Skeletal muscle satellite cell (primary cell): ENCODE measurements at regions not wholly inside any gene's neighbourhood (a gene's known extent, or its start where the extent isn't known, plus 50 kb on each side); places are given as distances from the start of the nearest gene placed in this dataset.
"Not testable (repeated sequence)": the region's sequence is repeated elsewhere in the genome, so short reads cannot be mapped to it uniquely, and the experiment has no call there.

Experiments used
- H3K27me3 ChIP-seq: 2 replicates; pipeline ENCODE4 v1.7.0; 2013; ENCODE audit warnings: low read length; ENCODE audit not compliant: control insufficient read depth, insufficient read depth
- H3K36me3 ChIP-seq: 2 replicates; pipeline ENCODE4 v1.7.0; 2013; ENCODE audit warnings: mild to moderate bottlenecking, control low read depth, low read length; ENCODE audit not compliant: insufficient read depth
- H3K4me1 ChIP-seq: 2 replicates; pipeline ENCODE4 v1.7.0; 2013; ENCODE audit warnings: low read length; ENCODE audit not compliant: control insufficient read depth, insufficient read depth
- H3K4me2 ChIP-seq: 2 replicates; pipeline ENCODE4 v1.7.0; 2013; ENCODE audit warnings: mild to moderate bottlenecking, low read length
- H3K4me3 ChIP-seq: 2 replicates; pipeline ENCODE4 v1.7.0; 2013; ENCODE audit warnings: low read length
- H3K9ac ChIP-seq: 2 replicates; pipeline ENCODE4 v1.7.0; 2013; ENCODE audit warnings: mild to moderate bottlenecking, low read depth, low read length, moderate library complexity
- H3K9me3 ChIP-seq: replicated peaks from 2 replicates; pipeline ENCODE4 v1.7.0; 2013; ENCODE audit warnings: mild to moderate bottlenecking, control low read depth, low read length

DNA sequence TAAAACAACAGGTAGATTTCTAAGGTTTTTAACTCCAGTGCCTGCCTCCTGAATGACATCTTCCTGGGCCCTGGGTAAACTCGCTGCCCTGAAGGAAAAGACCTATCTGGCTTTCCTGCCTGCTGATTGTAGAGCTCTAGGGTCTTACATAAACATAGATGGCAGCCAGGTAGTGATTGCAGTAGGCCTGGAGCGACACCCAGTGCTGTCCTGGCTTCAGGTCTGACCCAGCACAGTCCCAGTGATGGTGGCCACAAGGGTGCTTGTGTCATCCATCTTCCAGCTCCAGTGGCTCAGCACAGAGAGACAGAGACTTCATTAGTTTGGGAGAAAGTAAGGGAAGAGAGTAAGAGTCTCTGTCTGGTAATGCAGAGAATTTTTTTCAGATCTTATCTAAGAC is 542.9 kb upstream of the IMPG1 start:
- Histone ChIP-seq H3K4me1 (no peaks in the 10 kb centered on the region), H3K9me3 (no peaks in the 10 kb centered on the region), H3K36me3 (no peaks in the 10 kb centered on the region), H3K27me3 (no peaks in the 10 kb centered on the region), H3K9ac (no peak overlapping the region), H3K4me3 (no peak overlapping the region), H3K4me2 (no peak overlapping the region)

GRCh38 chr6:76612954-76613353 is 540.5 kb upstream of the IMPG1 start:
- H3K9ac ChIP-seq = no peak overlapping the region
- H3K36me3 ChIP-seq = no peaks in the 10 kb centered on the region
- peaks cover 7% of the 10 kb centered on the region for H3K9me3 ChIP-seq
- H3K4me3 ChIP-seq = no peak overlapping the region
- no peaks in the 10 kb centered on the region for H3K27me3 ChIP-seq
- no peaks in the 10 kb centered on the region for H3K4me1 ChIP-seq
- H3K4me2 ChIP-seq = no peak overlapping the region

GRCh38 chr6:76609160-76609559 is 536.7 kb upstream of the IMPG1 start:
- Histone ChIP-seq H3K9ac (no peak overlapping the region), H3K9me3 (peaks cover 7% of the 10 kb centered on the region), H3K4me3 (no peak overlapping the region), H3K4me1 (no peaks in the 10 kb centered on the region), H3K36me3 (no peaks in the 10 kb centered on the region), H3K27me3 (no peaks in the 10 kb centered on the region), H3K4me2 (no peak overlapping the region)

- Histone ChIP-seq H3K9ac (no peak overlapping the region), H3K36me3 (no peaks in the 10 kb centered on the region), H3K4me2 (no peak overlapping the region), H3K4me3 (no peak overlapping the region), H3K9me3 (no peaks in the 10 kb centered on the region), H3K27me3 (no peaks in the 10 kb centered on the region), H3K4me1 (no peaks in the 10 kb centered on the region)
Observed at GRCh38 chr6:76594109-76594508, 521.6 kb upstream of the IMPG1 start.

- Histone ChIP-seq H3K4me3 (no peak overlapping the region), H3K9ac (no peak overlapping the region), H3K4me1 (no peaks in the 10 kb centered on the region), H3K9me3 (no peaks in the 10 kb centered on the region), H3K4me2 (no peak overlapping the region), H3K36me3 (no peaks in the 10 kb centered on the region), H3K27me3 (no peaks in the 10 kb centered on the region)
Observed at GRCh38 chr6:76593668-76594067, 521.2 kb upstream of the IMPG1 start.

DNA sequence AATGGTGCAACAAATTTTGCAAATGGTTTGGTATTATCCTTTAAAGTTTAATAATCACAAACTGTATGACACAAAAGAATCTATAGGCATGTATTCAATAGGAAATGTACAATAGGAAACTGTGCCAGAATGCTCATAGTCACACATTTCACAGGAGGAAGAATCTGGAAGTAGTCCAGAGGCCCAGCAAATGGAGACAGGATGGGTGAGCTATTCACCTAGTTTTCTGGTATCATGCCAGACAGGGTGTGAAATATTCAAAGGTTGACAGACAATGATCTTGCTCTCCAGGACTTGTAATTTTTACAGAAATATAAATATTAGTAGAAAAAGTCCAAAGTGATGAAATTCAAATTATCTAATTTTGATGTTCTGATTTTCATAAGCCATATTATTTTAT is 520.1 kb upstream of the IMPG1 start:
- H3K27me3 ChIP-seq = no peaks in the 10 kb centered on the region
- H3K36me3 ChIP-seq = no peaks in the 10 kb centered on the region
- no peak overlapping the region for H3K9ac ChIP-seq
- H3K4me2 ChIP-seq = no peak overlapping the region
- no peaks in the 10 kb centered on the region for H3K4me1 ChIP-seq
- H3K4me3 ChIP-seq = no peak overlapping the region
- no peaks in the 10 kb centered on the region for H3K9me3 ChIP-seq

DNA sequence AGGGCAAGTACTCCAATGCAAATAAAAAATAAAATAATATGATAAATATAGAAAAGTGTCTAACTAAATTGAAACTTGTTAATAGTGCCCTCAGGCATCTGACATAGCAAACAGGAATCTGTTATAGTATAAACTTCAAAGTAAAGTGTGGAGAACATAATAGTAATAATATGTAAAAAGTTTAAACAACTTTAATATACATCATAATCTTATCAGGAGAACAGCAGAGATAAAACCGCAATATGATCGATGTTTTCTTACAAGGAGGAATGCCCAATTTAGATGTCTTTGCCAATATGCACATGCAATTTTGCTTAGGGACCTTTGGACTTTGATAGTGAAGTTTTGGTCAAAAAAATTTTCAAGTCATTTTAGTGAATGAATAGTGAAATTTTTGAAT is 514.8 kb upstream of the IMPG1 start:
- H3K9me3 ChIP-seq = peaks cover 2% of the 10 kb centered on the region
- no peak overlapping the region for H3K9ac ChIP-seq
- no peaks in the 10 kb centered on the region for H3K4me1 ChIP-seq
- H3K4me2 ChIP-seq = no peak overlapping the region
- no peaks in the 10 kb centered on the region for H3K36me3 ChIP-seq
- H3K4me3 ChIP-seq = no peak overlapping the region
- H3K27me3 ChIP-seq = no peaks in the 10 kb centered on the region

DNA sequence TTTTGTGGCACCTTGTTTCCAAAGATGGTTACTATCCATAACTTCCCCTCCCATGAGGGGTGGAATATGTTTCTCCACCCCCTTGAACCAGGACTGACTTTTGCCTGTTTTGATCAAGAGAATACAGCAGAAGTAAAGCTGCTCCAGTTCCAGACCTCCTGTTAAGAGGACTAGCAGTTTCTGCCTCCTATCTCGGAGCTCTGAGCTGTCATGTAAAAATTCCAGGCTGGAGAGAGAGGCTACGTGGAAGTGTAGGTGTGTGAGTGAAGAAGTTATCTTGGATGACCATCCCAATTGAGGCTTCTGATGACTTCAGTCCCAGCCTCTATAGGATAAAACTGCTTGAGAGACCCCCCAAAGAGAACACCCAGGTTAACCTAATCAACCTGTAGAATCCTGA is 511.7 kb upstream of the IMPG1 start:
- peaks cover 4% of the 10 kb centered on the region for H3K9me3 ChIP-seq
- no peak overlapping the region for H3K4me2 ChIP-seq
- H3K9ac ChIP-seq = no peak overlapping the region
- no peaks in the 10 kb centered on the region for H3K4me1 ChIP-seq
- H3K4me3 ChIP-seq = no peak overlapping the region
- H3K27me3 ChIP-seq = no peaks in the 10 kb centered on the region
- no peaks in the 10 kb centered on the region for H3K36me3 ChIP-seq

- Histone ChIP-seq H3K9me3 (peaks cover 4% of the 10 kb centered on the region), H3K4me3 (no peak overlapping the region), H3K36me3 (no peaks in the 10 kb centered on the region), H3K4me1 (no peaks in the 10 kb centered on the region), H3K4me2 (no peak overlapping the region), H3K9ac (no peak overlapping the region), H3K27me3 (no peaks in the 10 kb centered on the region)
Observed at GRCh38 chr6:76578746-76579145, 506.3 kb upstream of the IMPG1 start.

GRCh38 chr6:76574746-76575145 is 502.3 kb upstream of the IMPG1 start:
- Histone ChIP-seq H3K27me3 (no peaks in the 10 kb centered on the region), H3K4me2 (no peak overlapping the region), H3K4me3 (no peak overlapping the region), H3K4me1 (no peaks in the 10 kb centered on the region), H3K36me3 (no peaks in the 10 kb centered on the region), H3K9me3 (no peaks in the 10 kb centered on the region), H3K9ac (no peak overlapping the region)

DNA sequence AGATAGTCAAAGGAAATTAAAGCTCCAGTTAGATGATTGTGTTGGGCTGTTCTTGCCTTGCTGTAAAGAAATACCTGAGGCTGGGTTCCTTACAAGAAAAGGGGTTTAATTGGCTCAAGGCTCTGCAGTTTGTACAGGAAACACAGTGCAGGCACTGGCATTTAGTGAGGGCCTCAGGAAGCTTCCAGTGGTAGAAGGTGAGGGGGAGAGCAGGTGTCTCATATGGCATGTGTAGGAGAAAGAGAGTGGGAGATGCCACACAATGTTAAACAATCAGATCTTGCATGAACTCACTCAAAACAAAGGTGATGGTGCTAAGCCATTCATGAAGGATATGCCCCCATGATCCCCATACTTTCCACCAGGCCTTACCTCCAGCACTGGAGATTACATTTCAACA is 493.5 kb upstream of the IMPG1 start:
- Histone ChIP-seq H3K9ac (no peak overlapping the region), H3K36me3 (no peaks in the 10 kb centered on the region), H3K4me3 (no peak overlapping the region), H3K4me1 (no peaks in the 10 kb centered on the region), H3K4me2 (no peak overlapping the region), H3K27me3 (no peaks in the 10 kb centered on the region), H3K9me3 (no peaks in the 10 kb centered on the region)

DNA sequence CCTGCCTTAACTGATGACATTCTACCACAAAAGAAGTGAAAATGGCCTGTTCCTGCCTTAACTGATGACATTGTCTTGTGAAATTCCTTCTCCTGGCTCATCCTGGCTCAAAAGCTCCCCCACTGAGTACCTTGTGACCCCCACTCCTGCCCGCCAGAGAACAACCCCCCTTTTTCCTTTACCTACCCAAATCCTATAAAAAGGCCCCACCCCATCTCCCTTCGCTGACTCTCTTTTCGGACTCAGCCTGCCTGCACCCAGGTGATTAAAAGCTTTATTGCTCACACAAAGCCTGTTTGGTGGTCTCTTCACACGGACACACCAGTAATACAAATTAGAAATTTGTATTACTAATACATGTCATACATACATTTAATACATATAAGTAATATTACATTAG is 489.9 kb upstream of the IMPG1 start:
- H3K4me2 ChIP-seq, H3K27me3 ChIP-seq, H3K9me3 ChIP-seq, H3K9ac ChIP-seq, H3K36me3 ChIP-seq, H3K4me3 ChIP-seq, H3K4me1 ChIP-seq: not testable (repeated sequence)
